GM12872 (cell line): ENCODE measurements at regions not wholly inside any gene's neighbourhood (a gene's known extent, or its start where the extent isn't known, plus 50 kb on each side); places are given as distances from the start of the nearest gene placed in this dataset.
A peak's percentile ranks its signal among the peaks of the same experiment; 100 is the strongest.

ENCODE experiments used
- TF ChIP-seq, protein P1 (sequence below): IDR thresholded peaks from 3 replicates; pipeline ENCODE4 v1.5.1; 2011; ENCODE audit warnings: low read depth, mild to moderate bottlenecking, low read length, moderate library complexity; ENCODE audit not compliant: insufficient read depth

- TF ChIP-seq, protein P1, sequence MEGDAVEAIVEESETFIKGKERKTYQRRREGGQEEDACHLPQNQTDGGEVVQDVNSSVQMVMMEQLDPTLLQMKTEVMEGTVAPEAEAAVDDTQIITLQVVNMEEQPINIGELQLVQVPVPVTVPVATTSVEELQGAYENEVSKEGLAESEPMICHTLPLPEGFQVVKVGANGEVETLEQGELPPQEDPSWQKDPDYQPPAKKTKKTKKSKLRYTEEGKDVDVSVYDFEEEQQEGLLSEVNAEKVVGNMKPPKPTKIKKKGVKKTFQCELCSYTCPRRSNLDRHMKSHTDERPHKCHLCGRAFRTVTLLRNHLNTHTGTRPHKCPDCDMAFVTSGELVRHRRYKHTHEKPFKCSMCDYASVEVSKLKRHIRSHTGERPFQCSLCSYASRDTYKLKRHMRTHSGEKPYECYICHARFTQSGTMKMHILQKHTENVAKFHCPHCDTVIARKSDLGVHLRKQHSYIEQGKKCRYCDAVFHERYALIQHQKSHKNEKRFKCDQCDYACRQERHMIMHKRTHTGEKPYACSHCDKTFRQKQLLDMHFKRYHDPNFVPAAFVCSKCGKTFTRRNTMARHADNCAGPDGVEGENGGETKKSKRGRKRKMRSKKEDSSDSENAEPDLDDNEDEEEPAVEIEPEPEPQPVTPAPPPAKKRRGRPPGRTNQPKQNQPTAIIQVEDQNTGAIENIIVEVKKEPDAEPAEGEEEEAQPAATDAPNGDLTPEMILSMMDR: no peak
These were observed 100.5 kb upstream of the SLC25A13 start for GRCh38 chr7:96422388-96422787.

DNA sequence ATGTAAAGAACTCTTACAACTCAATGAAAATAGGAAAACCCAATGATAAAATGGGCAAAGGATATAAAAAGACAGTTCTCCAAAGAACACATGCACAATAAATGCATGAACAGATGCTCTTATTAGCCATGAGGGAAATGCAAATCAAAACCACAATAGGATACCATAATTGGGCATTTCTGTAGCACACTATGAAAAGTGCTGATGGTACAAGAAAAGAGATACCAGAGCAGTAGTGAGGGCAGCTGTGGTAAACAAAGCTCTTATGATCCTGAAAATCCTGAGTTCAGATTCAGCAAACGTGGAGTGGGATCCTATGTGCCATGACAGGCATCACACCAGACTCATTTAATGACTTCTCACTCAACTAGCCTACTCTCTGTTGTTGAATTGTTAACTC is 96.7 kb upstream of the SLC25A13 start:
- TF ChIP-seq, protein P1: no peak

DNA sequence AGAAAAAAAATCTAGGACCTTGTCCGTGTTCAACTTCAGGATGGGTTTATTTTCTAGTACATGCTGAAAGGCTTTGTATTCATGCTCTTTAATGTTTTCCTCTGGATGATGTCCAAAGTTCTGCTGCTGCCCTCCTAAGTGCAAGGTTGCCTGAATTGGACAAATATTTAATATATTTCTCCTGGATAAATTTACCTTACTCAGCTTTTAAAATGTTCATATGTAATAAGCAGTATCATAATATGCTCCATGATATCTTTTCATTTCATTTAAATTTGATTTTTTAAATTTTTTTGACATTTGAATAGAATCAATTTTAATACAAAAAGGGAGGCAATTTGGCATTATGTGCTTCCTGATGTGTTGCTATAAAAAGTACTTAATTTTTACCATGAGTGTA is 95.9 kb upstream of the SLC25A13 start:
- TF ChIP-seq, protein P1: no peak

DNA sequence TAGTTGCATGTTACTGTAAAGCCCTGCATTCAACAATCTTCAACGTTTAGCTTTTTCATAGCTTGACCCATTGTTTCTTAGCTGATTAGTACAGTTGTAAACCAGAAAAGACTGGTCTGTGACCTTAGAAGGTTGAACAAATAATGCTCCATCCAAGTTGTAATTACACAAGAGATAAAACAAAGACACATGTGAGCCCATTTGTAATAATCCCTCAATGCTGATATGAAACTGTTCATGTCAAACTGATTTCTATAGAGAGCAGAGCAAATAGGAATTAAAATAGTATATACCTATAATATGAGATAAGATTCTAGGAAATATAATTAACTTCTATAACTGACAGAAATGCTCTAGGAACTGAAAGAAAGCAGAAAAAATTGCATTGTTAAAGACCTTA is 94.7 kb upstream of the SLC25A13 start:
- TF ChIP-seq, protein P1: no peak

DNA sequence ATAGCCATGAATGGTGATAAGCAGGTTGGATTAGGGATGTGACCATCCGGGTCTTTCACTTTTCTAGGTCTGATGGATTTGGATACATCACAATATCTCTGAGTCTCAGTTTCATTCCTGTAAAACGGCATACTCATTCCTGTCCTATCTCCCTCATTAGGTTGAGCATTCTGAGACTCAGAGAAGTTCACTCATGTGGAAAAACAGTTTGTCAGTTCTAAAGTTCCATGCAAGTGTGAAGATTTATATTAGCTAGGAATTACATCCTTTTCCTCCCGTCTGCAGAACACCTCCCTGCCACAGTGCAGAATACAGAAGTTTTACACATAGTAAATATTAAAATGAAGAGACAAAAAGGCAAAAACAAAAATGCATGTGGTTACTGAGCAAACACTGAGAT is 94.2 kb upstream of the SLC25A13 start:
- TF ChIP-seq, protein P1: no peak

DNA sequence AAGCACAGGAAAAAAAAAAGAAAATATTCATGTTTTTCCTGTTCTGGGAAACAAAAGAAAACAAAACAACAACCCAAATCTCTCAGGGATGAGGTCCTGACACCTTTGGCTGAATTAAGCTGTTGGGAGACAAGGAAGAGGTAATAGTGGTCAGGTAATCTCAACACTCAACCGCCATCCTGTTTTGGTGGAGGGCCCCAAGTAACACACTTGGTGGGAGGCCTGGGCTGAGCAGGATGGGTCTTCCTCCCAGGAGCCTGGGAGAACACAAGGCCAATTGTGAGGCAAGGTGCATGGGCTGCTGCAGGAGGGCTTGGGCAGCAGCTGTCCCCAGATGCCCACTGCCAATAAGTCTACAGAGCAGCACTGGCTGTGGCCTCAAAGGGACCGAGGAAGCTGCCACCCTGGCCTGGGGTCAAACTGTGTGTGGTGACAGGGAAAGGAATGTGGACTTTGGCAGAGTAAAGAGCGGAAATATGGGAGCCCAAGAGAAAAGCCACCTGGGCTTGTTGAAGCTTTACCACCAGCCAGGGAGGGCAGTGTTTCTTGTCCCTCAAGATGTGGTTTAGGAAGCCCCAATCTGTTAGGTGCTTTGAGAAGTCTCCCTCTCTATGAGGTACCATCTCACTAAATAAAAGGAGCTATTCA is 93.5 kb upstream of the SLC25A13 start:
- TF ChIP-seq, protein P1: no peak

DNA sequence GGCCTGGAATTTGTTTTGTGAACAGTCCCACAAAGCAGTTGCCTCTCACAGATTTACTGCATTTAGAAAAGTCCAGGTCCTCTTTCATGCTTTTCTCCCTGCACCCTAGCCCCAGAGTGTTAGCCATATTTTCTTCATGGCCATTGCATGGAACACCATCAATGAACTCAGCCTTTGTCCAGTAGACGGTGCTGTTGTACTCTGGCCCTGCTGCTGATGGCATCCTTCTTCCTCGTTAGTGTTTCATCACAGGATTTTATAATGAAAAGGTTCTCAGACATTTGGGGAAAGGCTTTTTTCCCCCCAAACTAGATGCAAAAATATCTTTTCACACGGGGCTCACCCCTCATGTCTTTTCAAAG is 93.0 kb upstream of the SLC25A13 start:
- TF ChIP-seq, protein P1: peak; percentile 86
